ENCODE measurements at regions not wholly inside any gene's neighbourhood (a gene's known extent, or its start where the extent isn't known, plus 50 kb on each side); places are given as distances from the start of the nearest gene placed in this dataset.

DNA sequence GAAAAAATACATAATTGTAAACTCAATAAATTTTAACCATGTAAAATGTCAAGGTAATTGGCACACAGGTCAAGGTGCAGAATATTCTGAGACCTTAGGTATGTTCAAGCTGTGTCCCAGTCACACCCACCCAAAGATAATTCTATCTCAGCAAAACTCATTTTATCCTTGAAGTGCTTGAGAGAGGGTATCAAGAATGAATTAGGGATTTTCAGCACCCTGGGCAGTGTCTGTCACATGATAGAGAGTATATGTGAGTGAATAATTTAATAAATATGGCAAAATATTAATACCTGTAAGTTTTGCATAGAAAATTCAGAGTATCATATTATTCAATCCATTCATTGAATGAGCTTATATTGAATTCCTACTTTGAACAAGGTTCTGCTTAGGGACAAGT lies 567.9 kb downstream of the FBXO15 start:
- TF ChIP-seq CTCF (IDR thresholded peaks at IDR 0.05) (no peak), POLR2AphosphoS5 (IDR thresholded peaks at IDR 0.05) (no peak)
